ENCODE measurements at regions not wholly inside any gene's neighbourhood (a gene's known extent, or its start where the extent isn't known, plus 50 kb on each side); places are given as distances from the start of the nearest gene placed in this dataset.

DNA sequence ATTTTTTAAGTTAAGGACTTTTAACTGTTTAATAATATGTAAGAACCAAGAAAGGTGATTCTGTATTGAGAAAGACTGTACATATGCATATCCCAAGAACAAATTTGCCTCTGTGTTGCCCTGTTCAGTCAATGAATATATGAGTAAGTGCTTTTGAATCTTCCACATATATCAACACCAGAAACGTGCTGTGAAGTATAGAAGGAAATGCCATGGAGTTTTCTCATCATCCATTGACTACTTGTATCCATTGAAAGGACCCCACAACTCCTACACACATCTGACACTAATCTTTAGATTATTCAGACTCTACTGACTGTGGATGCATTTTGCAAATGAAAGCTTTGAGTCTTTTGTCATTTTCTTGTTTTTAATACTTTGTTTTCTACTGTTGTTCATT is 366.9 kb downstream of the S1PR1 start (continued):
- no peak for TF ChIP-seq SP4 (IDR thresholded peaks at IDR 0.05; ENCODE audit: low read length)
- TF ChIP-seq POU5F1 (IDR thresholded peaks at IDR 0.05; ENCODE audit: low read depth, low read length), result no peak
- TF ChIP-seq EP300 (IDR thresholded peaks at IDR 0.05; ENCODE audit: borderline replicate concordance in 1 of 2, low read depth in 2 of 2, low read length in 2 of 2), result no peak
- TF ChIP-seq CHD1 (IDR thresholded peaks at IDR 0.05; ENCODE audit: low read depth, low read length), result no peak
